Activated B cell treated with CpG ODN at 0.5 μM for 24 hours (primary cell): ENCODE measurements at regions not wholly inside any gene's neighbourhood (a gene's known extent, or its start where the extent isn't known, plus 50 kb on each side); places are given as distances from the start of the nearest gene placed in this dataset.

ENCODE experiments used
- ATAC-seq: fragments of 200-7000 bp; cut with Tn5 transposase; one replicate; pipeline ENCODE4 v1.10.0; 2021; ENCODE audit warnings: low read depth, mild to moderate bottlenecking, moderate library complexity
- CTCF ChIA-PET: fragments of 350-600 bp; sonication (Branson Sonifier 250); formaldehyde crosslinking; loops from one replicate; lab custom pipeline; 2021; ENCODE audit warnings: antibody characterized with exemption; lab: Charles Lee
- POLR2A ChIA-PET: fragments of 350-600 bp; sonication (Branson Sonifier 250); formaldehyde crosslinking; loops from one replicate; lab custom pipeline; 2021; ENCODE audit warnings: antibody characterized with exemption; lab: Charles Lee
- DNase-seq: peaks from one replicate; pipeline ENCODE4 v3.0.0; 2022
- H3K27ac Mint-ChIP-seq: one replicate; pipeline ENCODE4 v1.8.0; 2020; ENCODE audit warnings: mixed read lengths
- H3K27me3 Mint-ChIP-seq: one replicate; pipeline ENCODE4 v1.8.0; 2021; ENCODE audit warnings: mixed read lengths
- H3K36me3 Mint-ChIP-seq: one replicate; pipeline ENCODE4 v1.8.0; 2021; ENCODE audit warnings: low read depth, mixed read lengths
- H3K4me1 Mint-ChIP-seq: one replicate; pipeline ENCODE4 v1.8.0; 2021; ENCODE audit warnings: mixed read lengths
- H3K4me3 Mint-ChIP-seq: one replicate; pipeline ENCODE4 v1.8.0; 2020; ENCODE audit warnings: mild to moderate bottlenecking, mixed read lengths
- H3K9me3 Mint-ChIP-seq: one replicate; pipeline ENCODE4 v1.8.0; 2020; ENCODE audit warnings: mixed read lengths
- CTCF ChIP-seq: fragments of 200-600 bp; IDR thresholded peaks from one replicate; pipeline ENCODE4 v1.8.0; 2022; ENCODE audit warnings: antibody characterized with exemption, mild to moderate bottlenecking
- intact Hi-C: fragments of 100-400 bp; cut with micrococcal nuclease; formaldehyde crosslinking; loops from one replicate; pipeline ENCODE4 v1.15.1; 2024

- no peak overlapping the region for H3K27ac Mint-ChIP-seq
- H3K36me3 Mint-ChIP-seq: no peaks in the 10 kb centered on the region
- H3K27me3 Mint-ChIP-seq: peaks cover 11% of the 10 kb centered on the region
- TF ChIP-seq CTCF: no peak
- ChIA-PET POLR2A (no interaction called here), CTCF (no interaction called here)
- no peak for DNase-seq
- no peak overlapping the region for H3K4me3 Mint-ChIP-seq
- ATAC-seq: no peak
- no peaks in the 10 kb centered on the region for H3K9me3 Mint-ChIP-seq
- H3K4me1 Mint-ChIP-seq: no peaks in the 10 kb centered on the region
- intact Hi-C loops: no loop called here
Measured at GRCh38 chr15:81573098-81573746, 199.2 kb upstream of the TMC3 start.

GRCh38 chr15:81572190-81572589, 198.2 kb upstream of the TMC3 start:
- Mint-ChIP-seq H3K4me1 (no peaks in the 10 kb centered on the region), H3K9me3 (no peaks in the 10 kb centered on the region), H3K36me3 (no peaks in the 10 kb centered on the region), H3K27me3 (peaks cover 14% of the 10 kb centered on the region), H3K27ac (no peak overlapping the region), H3K4me3 (no peak overlapping the region)
- ChIA-PET POLR2A (no interaction called here), CTCF (no interaction called here)
- DNase-seq (no peak), ATAC-seq (no peak)
- intact Hi-C loops: no loop called here
- no peak for TF ChIP-seq CTCF

GRCh38 chr15:81569286-81570080, 195.5 kb upstream of the TMC3 start:
- no peak for DNase-seq
- TF ChIP-seq CTCF: no peak
- ChIA-PET POLR2A (no interaction called here), CTCF (no interaction called here)
- no peaks in the 10 kb centered on the region for H3K9me3 Mint-ChIP-seq
- no peaks in the 10 kb centered on the region for H3K4me1 Mint-ChIP-seq
- H3K27ac Mint-ChIP-seq: no peak overlapping the region
- ATAC-seq: no peak
- peaks cover 14% of the 10 kb centered on the region for H3K27me3 Mint-ChIP-seq
- H3K4me3 Mint-ChIP-seq: no peak overlapping the region
- intact Hi-C loops: no loop called here
- no peaks in the 10 kb centered on the region for H3K36me3 Mint-ChIP-seq

GRCh38 chr15:81567924-81568323, 193.9 kb upstream of the TMC3 start:
- peaks cover 9% of the 10 kb centered on the region for H3K27me3 Mint-ChIP-seq
- H3K4me3 Mint-ChIP-seq: no peak overlapping the region
- no peak overlapping the region for H3K27ac Mint-ChIP-seq
- no peaks in the 10 kb centered on the region for H3K4me1 Mint-ChIP-seq
- H3K9me3 Mint-ChIP-seq: no peaks in the 10 kb centered on the region
- ChIA-PET POLR2A (no interaction called here), CTCF (no interaction called here)
- H3K36me3 Mint-ChIP-seq: no peaks in the 10 kb centered on the region
- TF ChIP-seq CTCF: no peak
- DNase-seq (no peak), ATAC-seq (no peak)
- intact Hi-C loops: no loop called here

DNA sequence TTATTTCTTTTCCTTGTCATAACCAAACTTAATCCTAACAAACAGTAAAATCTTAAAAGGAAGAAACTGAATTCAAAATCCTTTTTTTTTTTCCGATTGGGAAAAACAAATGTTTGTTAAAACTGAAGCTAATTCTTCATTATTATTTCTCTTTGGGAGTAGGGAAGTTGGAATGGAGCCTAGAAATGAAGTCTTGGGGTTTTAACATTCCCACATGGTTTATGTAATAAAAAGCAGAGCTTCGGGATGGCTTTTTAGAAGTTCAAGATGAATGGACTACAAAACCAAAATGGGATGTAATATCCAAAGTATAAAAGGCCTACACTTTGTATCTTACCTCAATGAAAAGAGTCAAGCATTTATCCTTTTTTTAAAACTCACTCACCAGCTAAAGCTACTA, 189.0 kb upstream of the TMC3 start:
- CTCF ChIA-PET: no interaction called here
- ATAC-seq: no peak
- Mint-ChIP-seq H3K27me3 (peaks cover 2% of the 10 kb centered on the region), H3K27ac (no peak overlapping the region), H3K36me3 (no peaks in the 10 kb centered on the region), H3K4me3 (no peak overlapping the region), H3K4me1 (no peaks in the 10 kb centered on the region), H3K9me3 (no peaks in the 10 kb centered on the region)
- no peak for TF ChIP-seq CTCF
- DNase-seq: no peak
- POLR2A ChIA-PET: no interaction called here
- intact Hi-C loops: no loop called here
